Activated naive CD4-positive, alpha-beta T cell treated with anti-CD3 and anti-CD28 coated beads, Interleukin-2, amount 50 U/mL, for 16 hours (primary cell): ENCODE measurements at regions not wholly inside any gene's neighbourhood (a gene's known extent, or its start where the extent isn't known, plus 50 kb on each side); places are given as distances from the start of the nearest gene placed in this dataset.
"Not testable (repeated sequence)": the region's sequence is repeated elsewhere in the genome, so short reads cannot be mapped to it uniquely, and the experiment has no call there.

Source experiments
- DNase-seq: peaks from one replicate; pipeline ENCODE4 v3.0.0-alpha.2; 2020

GRCh38 chr12:127025545-127025944 is 1241.4 kb upstream of the TMEM132C start:
- DNase-seq = no peak

- no peak for DNase-seq
Measured at GRCh38 chr12:127035011-127035879, 1231.7 kb upstream of the TMEM132C start.

- DNase-seq = no peak
Measured at GRCh38 chr12:127038152-127038551, 1228.8 kb upstream of the TMEM132C start.

- DNase-seq = no peak
Measured at GRCh38 chr12:127038761-127039160, 1228.2 kb upstream of the TMEM132C start.

DNA sequence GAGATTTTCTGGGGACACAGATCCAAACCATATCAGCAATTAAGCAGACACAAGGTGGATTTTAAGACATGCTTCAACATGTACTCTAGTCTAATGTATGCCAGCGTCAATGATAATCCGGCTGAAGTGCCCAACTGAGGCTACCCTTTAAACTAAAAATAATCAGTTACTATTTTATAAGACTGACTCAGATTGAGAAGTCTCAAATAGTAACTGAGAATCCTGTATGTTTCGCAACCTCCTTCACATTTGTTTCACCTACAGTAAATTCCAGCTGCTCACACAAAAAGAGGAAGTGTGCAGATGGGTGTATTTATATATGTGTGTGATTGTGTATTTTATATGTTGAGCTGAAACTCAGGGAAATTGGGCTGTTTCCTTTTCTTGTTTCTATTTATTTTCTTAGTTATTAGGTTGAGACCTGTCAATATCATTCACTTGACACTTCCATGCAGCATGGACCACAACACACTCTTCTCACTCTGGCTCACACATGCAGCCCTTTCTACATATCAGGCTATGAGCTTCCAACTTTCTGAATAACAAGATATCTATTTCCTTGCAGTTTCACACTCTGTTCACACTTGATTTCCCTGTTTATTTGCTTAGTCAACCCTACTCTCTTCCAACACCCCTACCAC is 1224.9 kb upstream of the TMEM132C start:
- DNase-seq = no peak

GRCh38 chr12:127043731-127044130 is 1223.2 kb upstream of the TMEM132C start:
- DNase-seq = no peak

- no peak for DNase-seq
Measured at GRCh38 chr12:127044836-127045235, 1222.1 kb upstream of the TMEM132C start.

DNA sequence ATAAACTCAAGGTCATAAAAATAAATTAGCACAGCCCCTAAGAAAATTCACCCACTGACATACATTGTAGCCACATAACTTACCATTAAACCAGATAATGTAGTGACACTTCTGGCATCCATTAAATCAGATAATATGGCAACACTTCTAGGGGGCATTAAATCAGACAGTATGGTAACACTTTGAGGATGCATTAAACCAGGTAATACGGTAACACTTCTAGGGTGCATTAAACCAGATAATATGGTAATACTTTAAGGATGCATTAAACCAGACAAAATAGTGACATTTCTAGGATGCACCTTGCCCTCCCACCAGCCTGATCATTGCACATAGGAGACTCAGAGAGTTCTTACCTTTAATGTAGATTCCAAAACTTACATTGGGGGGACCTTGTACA is 1220.5 kb upstream of the TMEM132C start:
- DNase-seq = no peak

DNA sequence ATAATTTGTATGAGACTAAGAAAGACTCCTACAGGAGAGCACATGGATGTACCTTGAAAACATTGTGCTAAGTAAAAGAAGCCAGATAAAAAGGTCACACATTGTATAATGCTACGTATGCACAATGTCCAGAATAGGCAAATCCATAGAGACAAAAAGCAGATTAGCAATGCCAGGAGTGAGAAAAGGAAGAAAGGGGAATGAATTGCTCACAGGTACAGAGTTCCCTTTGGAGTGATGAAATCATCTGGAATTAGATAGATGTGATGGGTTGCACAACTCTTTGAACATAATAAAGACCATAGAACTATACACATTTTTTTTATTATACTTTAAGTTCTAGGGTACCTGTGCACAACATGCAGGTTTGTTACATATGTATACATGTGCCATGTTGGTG is 1218.9 kb upstream of the TMEM132C start:
- no peak for DNase-seq

DNA sequence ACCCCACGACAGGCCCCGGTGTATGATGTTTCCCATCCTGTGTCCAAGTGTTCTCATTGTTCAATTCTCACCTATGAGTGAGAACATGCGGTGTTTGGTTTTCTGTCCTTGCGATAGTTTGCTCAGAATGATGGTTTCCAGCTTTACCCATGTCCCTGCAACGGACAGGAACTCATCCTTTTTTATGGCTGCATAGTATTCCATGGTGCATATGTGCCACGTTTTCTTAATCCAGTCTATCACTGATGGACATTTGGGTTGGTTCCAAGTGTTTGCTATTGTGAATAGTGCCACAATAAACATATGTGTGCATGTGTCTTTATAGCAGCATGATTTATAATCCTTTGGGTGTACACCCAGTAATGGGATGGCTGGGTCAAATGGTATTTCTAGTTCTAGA is 1218.4 kb upstream of the TMEM132C start:
- DNase-seq = not testable (repeated sequence)

GRCh38 chr12:127051139-127051538 is 1215.8 kb upstream of the TMEM132C start:
- no peak for DNase-seq

DNA sequence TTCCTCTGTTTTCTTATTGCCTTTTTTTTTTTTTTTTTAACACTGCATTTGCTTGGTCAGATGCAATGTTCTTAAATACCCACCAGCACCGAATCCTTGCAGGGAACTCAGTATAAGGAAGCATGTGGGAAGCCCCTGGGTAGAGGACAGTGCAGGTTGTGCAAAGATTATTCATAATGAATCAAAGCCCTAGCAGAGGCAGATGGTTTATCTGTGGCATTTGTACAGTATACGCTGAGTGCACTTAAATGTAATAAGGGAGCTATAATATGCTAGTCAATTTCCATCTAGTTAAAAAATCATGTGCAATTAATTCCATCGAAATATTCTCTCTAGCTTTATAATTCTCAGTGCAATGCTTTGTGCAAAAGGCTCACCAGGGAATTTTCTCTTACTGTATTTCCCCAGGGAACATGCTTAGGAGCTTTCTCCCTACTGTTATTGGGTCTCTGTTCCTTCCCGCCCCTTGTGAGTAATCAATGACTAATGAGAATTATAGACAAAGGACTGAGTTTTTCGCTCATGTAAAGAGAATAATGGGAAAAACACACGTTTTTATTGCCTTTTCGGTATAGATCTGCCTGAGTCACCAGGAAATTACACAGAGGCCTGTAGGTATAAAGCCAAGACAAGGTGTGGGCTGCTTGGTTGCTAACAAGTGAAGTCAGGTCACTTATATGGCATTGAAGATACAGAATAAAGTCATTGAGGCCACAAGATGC is 1214.3 kb upstream of the TMEM132C start:
- no peak for DNase-seq

GRCh38 chr12:127054531-127054930 is 1212.4 kb upstream of the TMEM132C start:
- DNase-seq = no peak

DNA sequence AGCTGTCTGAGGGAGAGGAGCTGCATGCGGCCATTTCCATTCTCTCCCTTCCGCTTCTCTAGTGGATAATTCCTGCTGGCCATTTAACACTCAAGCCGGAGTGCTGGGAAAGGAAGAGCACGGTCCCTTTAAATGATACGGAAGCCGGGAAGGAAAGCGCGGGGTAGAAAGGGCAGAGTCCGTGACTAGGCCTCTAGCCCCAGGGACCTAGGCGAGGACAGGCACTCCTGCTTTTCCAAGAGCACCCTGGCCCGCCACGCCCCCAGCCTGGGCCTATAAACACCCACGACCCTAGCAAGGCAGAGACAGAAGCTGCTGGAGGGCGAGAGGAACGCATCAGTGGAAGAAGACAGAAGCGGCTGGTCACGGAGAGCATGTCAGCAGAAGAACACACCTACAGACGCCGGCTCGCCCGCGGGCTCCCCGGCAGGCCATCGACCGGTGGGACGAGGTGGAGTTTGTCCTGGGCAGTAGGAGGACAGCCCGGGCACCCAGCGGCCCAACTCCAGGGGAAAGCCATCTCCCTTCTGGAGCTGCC is 1206.6 kb upstream of the TMEM132C start:
- DNase-seq = no peak

- DNase-seq = no peak
Measured at GRCh38 chr12:127060933-127061332, 1206.0 kb upstream of the TMEM132C start.

GRCh38 chr12:127063339-127064072 is 1203.5 kb upstream of the TMEM132C start:
- DNase-seq = no peak

- DNase-seq = no peak
Measured at GRCh38 chr12:127064207-127064606, 1202.8 kb upstream of the TMEM132C start.

DNA sequence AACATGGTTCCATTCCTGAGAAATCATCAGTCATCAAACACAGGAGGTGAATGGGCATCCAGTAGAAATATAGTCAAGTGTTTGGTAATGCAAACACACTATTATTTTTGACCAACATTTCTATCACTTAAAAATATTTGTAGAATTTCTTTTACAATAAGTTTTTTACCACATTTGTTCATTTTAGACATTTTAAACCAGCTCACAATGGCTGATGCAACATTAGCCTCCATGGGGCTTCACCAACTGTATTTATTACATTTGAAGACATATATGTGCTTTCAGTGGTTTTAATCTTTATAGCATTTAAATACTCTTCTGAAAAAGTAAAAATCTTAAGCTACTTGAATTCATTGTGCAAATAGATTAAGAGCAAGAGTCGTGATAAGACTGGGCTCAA is 1201.4 kb upstream of the TMEM132C start:
- DNase-seq = no peak

DNA sequence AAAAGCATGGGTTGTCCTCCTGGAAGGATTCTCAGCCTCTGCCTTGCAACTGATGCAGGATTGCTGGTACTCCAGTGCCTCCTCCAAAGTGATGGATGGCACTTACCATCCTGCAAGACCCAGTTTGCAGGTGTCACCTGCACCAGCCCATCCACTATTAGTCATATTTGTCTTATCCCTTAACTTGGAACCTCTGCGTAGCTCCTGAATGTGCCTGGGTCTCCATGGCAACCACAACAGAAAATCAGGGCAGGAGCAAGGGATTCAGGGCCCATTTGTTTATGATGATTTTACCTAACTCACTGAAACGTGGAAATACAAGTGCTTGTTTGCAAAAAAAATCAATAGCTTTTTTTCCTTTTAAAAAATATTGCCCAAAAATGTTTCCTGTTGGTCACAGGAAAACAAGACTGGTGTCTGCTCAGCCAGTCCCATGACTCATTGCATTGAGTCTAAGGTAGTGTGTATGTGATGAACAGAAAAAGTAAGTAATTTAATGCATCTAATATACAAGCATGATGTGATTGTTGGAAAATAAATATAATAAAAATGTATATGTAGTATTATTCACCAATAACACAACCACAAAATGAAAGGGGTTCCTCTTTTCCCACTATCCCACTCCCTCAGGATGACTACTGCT is 1196.3 kb upstream of the TMEM132C start:
- DNase-seq = no peak

DNA sequence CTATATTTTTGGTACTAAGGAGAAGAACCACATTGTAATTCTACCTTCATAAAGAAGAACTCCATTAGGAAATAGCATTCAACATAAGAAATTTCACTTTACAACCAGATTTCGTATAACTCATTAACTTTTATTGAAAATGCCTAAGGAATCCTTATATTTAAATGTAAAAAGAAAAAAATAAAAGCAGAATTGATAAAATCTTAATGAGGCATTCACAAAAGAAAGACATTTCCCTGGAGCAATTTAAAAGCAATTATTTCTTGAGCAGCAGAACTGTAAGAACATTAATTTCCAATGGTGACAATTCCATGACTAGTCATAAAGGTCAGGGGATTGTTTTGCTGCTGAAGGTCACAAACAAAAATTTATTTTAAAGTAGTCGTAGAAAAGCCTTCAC is 1192.8 kb upstream of the TMEM132C start:
- DNase-seq = no peak

GRCh38 chr12:127075981-127076380 is 1191.0 kb upstream of the TMEM132C start:
- no peak for DNase-seq
